HG03469 (cell line): ENCODE measurements at regions not wholly inside any gene's neighbourhood (a gene's known extent, or its start where the extent isn't known, plus 50 kb on each side); places are given as distances from the start of the nearest gene placed in this dataset.

ENCODE experiments used
- ATAC-seq: cut with Tn5 transposase; IDR thresholded peaks from one replicate; pipeline ENCODE4 v1.9.1; 2021; ENCODE audit warnings: mild to moderate bottlenecking, moderate library complexity, moderate number of reproducible peaks; ENCODE audit not compliant: unreplicated experiment

GRCh38 chr20:40806929-40807820, 118.1 kb upstream of the MAFB start:
- no peak for ATAC-seq

GRCh38 chr20:40807821-40808170, 118.8 kb upstream of the MAFB start:
- ATAC-seq = no peak

DNA sequence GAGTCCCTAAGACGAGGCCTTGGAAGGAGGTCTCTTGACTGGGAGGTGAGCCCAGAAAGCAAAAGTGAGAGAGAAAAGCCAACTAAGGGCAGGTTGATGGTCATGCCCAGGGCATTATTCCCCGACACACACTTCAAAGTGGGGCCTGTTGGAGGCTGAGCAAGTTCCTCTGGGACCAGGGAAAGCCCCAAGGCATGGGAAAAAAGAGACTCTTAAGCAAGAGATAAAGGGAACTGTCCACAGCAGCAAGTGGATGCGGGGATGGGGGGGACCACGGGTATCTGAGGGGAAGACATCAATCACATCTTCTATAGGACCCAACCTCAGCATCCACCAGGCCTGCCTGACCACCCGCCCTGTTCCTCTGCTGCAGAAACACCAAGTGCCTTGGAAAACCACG, 119.9 kb upstream of the MAFB start:
- ATAC-seq = no peak

DNA sequence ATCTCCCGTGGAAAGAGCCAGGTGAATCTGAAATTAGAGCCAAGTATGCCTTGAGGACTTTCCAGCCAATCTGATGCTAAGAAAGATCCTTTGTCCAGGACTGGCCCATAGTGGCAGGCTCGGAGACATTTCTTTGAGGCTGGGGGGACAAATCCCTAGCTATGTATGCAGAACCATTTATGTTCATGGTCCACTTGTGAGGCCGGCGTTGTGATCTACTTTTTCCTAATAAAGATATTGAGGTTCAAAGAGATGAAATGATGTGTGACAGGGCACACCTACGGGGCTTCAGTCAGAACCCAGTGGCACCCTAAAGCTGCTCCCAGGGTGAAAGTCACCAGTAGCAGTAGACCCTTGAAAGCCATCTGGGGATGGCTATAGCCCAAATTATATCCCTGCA, 120.3 kb upstream of the MAFB start:
- ATAC-seq = no peak

DNA sequence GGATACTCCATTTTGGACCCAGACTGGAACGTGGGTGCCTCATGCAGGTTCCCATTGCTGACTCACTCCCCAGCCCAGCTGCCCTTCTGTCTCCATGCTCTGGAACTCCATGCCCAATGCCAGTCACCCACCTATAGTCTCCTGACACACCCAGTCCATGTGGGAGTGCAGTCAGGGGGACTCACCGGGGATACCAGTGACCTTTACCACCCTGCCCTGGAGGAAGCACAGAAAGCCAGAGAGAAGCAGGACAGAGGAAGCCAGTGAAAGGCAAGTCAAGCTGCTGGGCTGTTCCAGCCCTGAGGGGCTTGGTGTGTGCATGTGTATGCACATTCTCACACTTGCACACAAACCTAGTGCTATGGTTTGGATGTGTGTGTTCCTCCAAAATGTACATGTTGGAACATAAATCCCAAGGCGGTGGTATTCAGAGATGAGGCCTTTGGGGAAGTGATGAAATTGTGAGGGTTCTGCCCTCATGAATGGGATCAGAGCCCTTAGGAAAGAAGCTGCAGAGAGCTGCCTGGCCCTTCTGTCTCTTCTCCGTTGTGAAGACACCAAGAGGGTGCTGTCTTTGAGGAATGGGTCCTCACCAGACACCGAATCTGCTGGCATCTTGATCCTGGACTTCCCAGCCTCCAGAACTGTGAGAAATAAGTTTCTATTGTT, 121.4 kb upstream of the MAFB start:
- no peak for ATAC-seq

DNA sequence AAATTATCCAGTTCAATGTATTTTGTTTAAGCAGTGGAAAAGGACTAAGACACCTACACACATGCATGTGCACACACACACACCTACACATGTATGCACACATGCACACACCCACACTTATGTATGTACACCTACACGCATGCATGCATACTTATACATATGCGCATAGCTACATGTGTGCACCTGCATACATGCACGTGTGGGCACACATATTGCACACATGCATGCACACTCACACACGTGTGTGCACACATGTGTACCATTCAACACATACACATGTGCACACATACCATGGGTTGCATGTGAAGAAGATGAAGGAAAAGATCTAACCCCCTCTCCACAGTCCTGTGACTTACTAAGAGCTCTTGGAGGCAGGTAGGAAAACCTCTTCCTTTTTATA, 122.0 kb upstream of the MAFB start:
- ATAC-seq = no peak

- ATAC-seq = no peak
Measured at GRCh38 chr20:40811660-40812414, 122.8 kb upstream of the MAFB start.

DNA sequence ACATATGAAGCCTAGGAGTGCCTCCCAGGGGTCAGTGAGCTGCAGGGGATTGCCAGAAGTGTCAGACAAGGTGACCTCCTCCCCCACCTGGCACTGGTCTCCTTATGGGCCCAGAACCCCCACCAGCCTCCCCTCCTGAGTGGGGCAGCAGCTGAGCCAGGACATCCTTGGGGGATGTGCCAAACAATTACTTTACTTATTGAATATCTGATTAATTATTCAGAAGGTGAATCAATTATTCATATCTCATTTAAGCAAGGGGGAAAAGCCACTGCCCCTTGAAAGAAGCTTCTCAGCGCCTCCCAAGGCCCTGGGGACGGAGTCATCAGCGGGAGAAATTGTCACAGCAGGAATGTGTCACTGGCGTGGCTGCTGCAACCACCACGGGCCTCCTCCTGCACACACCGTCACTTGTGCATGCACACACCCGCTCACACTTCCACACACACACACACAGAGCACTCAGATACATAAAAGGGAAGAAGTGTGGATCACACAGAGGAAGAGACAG, 123.4 kb upstream of the MAFB start:
- ATAC-seq = no peak

- no peak for ATAC-seq
Measured at GRCh38 chr20:40813029-40813431, 124.0 kb upstream of the MAFB start.

GRCh38 chr20:40813708-40814630, 124.9 kb upstream of the MAFB start:
- ATAC-seq = no peak

DNA sequence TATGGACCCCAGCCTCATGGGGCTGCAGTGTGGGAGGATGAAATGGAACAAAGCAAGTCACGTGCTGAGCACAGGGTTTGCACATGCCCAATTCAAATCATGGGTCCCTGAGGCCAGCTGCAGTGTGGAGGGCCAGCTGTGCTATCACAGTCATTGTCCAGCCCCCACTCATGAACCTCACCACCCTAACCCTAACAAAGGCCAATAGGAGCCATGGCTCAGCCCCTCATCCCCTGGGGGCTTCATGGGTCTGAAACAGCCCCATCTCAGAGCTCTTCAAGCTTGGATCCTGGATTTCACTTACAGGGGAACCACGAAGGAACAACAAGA, 125.6 kb upstream of the MAFB start:
- ATAC-seq = no peak

- ATAC-seq = no peak
Measured at GRCh38 chr20:40815156-40816038, 126.4 kb upstream of the MAFB start.

DNA sequence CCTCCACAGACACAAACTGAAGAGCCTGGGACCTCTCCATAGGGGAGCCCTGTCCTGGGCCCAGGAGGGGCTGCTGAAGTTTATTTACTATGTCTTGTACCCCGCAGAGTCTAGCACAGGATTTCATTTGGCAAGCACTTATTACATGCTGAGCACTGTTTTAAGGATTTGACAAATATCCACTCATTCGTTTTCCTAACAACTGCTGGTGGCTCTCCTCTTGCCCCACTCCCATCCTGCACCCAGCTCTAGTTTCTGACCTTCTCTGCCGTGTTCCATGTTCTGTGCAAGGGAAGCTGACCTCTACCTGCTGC, 127.0 kb upstream of the MAFB start:
- ATAC-seq = no peak

GRCh38 chr20:40821429-40821828, 132.4 kb upstream of the MAFB start:
- ATAC-seq = no peak

- no peak for ATAC-seq
Measured at GRCh38 chr20:40826699-40827098, 137.7 kb upstream of the MAFB start.

DNA sequence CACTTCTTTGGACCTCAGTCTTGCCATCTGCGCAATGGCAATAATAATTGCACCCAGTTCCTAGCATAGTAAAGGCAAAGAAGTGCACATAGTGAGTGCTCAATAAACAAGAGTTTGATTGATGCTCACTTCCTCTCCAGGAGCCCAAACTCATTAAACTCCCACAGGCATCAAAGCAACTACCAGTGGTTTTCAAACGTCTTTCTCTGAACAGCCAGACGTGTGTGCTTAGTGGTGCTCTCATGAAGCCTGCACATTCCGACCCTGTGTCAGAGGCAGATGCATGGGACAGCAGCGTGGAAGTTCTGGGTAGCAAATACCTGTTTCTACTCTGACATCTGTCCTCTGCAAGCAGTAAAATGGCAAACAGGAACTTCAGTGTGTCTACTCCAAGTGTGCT, 146.3 kb upstream of the MAFB start:
- ATAC-seq = no peak

DNA sequence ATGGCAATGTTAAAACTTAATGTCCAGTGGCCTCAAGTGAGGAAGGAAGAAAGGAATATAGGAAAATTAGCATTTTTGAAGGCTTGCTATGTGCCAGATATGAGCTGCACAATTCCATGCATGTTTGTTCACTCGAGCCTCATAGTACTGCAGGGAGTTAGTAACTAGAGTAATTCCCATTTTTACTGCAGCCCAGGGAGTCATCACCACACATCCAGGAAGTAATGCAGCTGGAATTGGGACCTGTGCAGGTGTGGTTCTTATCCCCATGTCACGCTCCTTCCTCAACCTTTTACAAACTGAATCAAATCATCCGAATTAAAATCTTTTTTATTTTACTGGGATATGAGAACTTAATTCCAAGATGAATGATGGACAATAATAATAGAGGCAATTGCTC, 149.5 kb upstream of the MAFB start:
- no peak for ATAC-seq

DNA sequence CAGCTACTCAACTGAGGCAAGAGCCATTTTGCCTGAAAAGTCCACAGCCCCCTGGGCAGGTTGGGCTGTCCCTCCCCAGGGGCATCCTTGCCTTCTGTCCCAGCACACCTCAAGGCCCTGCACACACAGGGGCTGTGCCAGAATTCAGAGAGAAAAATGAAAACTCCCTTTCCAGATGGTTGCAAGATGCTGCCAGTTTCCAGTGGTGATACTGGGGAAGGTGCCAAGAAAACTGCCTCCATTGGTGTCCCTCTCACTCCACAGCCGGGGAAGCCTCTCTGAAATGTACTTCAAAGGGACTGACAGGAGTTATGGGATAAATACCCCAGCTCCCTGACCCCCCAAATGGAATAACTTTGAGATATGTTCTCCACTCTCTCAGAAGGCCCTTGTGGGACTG, 154.2 kb upstream of the MAFB start:
- no peak for ATAC-seq

GRCh38 chr20:40844332-40844731, 155.3 kb upstream of the MAFB start:
- ATAC-seq = no peak

- ATAC-seq = no peak
Measured at GRCh38 chr20:40848096-40848495, 159.1 kb upstream of the MAFB start.
